NCI-H774 (cell line): ENCODE measurements at regions not wholly inside any gene's neighbourhood (a gene's known extent, or its start where the extent isn't known, plus 50 kb on each side); places are given as distances from the start of the nearest gene placed in this dataset.

Source experiments
- DNase-seq: peaks from one replicate; lab custom pipeline; 2025; lab: John Stamatoyannopoulos, UW

- no peak for DNase-seq
Observed at GRCh38 chr13:31081316-31081715, 80.4 kb downstream of the HSPH1 start.

- DNase-seq, result no peak
Observed at GRCh38 chr13:31074756-31075155, 86.9 kb downstream of the HSPH1 start.

GRCh38 chr13:31073859-31074718 is 87.6 kb downstream of the HSPH1 start:
- DNase-seq, result no peak

GRCh38 chr13:31072041-31072440 is 89.7 kb downstream of the HSPH1 start:
- DNase-seq, result no peak

GRCh38 chr13:31069808-31070534 is 91.7 kb downstream of the HSPH1 start:
- no peak for DNase-seq

- DNase-seq, result no peak
Observed at GRCh38 chr13:31068119-31068423, 93.6 kb downstream of the HSPH1 start.

GRCh38 chr13:31067416-31068118 is 94.1 kb downstream of the HSPH1 start:
- DNase-seq, result no peak

- DNase-seq, result no peak
Observed at GRCh38 chr13:31064636-31065035, 97.1 kb downstream of the HSPH1 start.

GRCh38 chr13:31063772-31064171 is 97.9 kb downstream of the HSPH1 start:
- DNase-seq, result no peak

- no peak for DNase-seq
Observed at GRCh38 chr13:31060655-31061054, 101.0 kb downstream of the HSPH1 start.

GRCh38 chr13:31060220-31060619 is 101.5 kb downstream of the HSPH1 start:
- no peak for DNase-seq

GRCh38 chr13:31057403-31058033 is 104.2 kb downstream of the HSPH1 start:
- no peak for DNase-seq

GRCh38 chr13:31056644-31057271 is 104.9 kb downstream of the HSPH1 start:
- no peak for DNase-seq

- DNase-seq, result no peak
Observed at GRCh38 chr13:31055589-31055988, 106.1 kb downstream of the HSPH1 start.

- no peak for DNase-seq
Observed at GRCh38 chr13:31054632-31055031, 107.1 kb downstream of the HSPH1 start.

- no peak for DNase-seq
Observed at GRCh38 chr13:31053896-31054295, 107.8 kb downstream of the HSPH1 start.

GRCh38 chr13:31053091-31053490 is 108.6 kb downstream of the HSPH1 start:
- DNase-seq, result no peak

- DNase-seq, result no peak
Observed at GRCh38 chr13:31052478-31052877, 109.2 kb downstream of the HSPH1 start.

GRCh38 chr13:31051999-31052398 is 109.7 kb downstream of the HSPH1 start:
- DNase-seq, result no peak

GRCh38 chr13:31050486-31051400 is 111.0 kb downstream of the HSPH1 start:
- no peak for DNase-seq

GRCh38 chr13:31049833-31050232 is 111.9 kb downstream of the HSPH1 start:
- no peak for DNase-seq
